HG03095 (cell line): ENCODE measurements at regions not wholly inside any gene's neighbourhood (a gene's known extent, or its start where the extent isn't known, plus 50 kb on each side); places are given as distances from the start of the nearest gene placed in this dataset.
"Not testable (repeated sequence)": the region's sequence is repeated elsewhere in the genome, so short reads cannot be mapped to it uniquely, and the experiment has no call there.

Experiments used
- ATAC-seq: cut with Tn5 transposase; IDR thresholded peaks from one replicate; pipeline ENCODE4 v1.9.1; 2021; ENCODE audit warnings: moderate library complexity; ENCODE audit not compliant: unreplicated experiment

DNA sequence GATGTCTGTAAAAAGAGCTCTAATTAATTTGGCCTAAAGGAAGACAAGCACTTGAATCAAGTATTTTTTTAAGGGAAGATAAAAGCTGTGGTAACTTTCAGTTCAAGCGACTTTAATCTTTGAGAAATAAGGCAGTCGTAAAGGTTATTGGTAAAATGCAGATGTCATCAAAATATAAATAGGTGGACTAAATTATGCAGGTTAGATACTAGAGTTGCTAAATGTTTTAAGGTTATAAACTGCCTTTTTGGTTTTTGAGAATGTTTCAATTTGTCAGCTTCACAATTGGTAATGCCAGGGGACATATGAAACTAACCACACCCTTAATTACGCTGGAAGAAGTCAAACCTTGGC, 159.5 kb upstream of the OLIG3 start:
- no peak for ATAC-seq

DNA sequence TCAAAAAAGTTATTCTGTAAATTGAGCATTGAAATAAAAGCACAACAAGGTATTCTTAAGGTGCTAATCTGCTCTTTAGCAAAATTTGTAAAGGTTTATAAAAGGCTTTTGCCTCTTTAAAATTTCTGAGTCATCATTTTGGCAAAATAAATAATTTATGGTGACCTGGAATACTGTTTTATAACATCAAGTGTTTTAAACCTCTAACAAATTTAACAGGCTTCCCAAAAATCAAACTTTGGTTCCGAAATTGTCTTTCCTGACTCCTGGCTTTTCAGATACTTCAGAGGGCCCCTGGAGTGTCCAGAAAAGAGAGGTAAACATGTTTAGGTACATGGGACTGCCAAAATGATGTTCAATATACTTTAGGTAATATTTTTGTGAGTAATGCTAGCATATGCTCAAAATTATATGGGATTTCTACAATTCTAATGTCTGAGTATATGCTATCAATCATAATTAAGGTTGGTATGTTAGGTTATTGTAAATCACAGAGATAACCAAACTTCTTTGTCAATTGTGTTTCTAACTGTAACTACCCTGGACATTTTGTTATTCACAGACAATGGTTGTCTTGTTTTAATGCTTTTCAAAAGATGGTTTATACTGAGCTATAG, 160.3 kb upstream of the OLIG3 start:
- no peak for ATAC-seq

DNA sequence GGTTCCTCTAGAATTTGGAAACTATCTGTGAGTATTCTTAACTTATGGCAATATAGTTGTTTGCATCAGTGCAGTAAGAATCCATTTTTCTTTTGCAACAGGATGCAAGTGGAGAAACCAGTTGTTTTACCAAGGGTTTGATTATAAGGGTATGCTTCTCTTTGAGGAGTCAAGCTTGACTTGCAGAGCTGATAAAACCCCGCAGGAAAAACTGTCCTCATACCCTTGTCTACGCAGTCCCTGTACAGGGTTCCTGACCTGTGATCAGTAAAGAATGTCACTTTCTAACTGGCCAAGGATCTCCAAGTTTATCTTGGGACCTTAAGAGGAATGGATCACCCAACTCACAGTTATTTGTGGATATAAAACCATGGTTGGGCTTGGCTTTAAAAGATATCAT, 161.1 kb upstream of the OLIG3 start:
- ATAC-seq: no peak

DNA sequence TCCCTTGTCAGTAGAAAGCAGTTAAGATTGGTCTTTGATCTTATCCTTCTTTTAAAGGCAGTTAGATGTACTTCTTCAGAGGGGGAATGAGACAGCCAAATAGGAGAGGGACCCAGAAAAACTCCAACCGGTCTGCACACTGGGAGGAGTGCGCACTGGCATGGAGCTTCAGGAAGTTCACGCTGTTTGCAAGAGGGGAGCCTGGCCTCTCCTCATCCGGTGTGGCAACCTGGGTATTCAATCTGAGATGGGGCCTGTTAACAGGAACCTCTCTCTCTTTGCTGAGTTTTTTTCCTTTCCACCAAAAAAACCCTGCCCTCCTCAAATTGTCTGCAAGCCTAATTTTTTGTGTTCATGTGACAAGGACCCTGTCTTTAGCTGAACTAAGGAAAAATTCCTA, 162.5 kb upstream of the OLIG3 start:
- no peak for ATAC-seq

DNA sequence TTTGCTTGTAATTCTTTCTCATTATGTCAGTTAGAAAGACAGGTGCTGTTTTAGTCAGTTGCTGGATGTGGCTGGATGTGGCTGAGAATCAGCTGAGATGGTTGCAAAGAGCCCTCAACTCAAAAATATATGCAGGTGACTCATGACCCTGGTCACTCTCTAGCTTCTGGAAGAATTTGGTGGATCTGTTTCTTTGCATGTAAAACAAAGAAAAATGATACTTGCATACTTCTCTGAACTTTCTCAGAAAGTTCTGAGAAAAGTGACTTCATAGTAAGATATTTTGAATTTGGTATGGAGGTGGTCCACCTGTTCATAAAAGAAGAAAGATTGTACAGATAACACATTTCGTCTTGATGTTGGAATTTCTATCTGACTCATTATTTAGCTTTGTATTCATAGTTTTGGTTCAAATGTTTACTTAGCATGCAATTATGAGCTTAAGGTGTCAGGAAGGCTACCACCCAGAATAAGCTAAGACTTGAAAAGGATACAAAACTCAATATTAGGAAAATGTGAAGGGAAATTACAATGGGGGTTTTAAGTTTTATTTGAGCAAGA, 163.2 kb upstream of the OLIG3 start:
- no peak for ATAC-seq

DNA sequence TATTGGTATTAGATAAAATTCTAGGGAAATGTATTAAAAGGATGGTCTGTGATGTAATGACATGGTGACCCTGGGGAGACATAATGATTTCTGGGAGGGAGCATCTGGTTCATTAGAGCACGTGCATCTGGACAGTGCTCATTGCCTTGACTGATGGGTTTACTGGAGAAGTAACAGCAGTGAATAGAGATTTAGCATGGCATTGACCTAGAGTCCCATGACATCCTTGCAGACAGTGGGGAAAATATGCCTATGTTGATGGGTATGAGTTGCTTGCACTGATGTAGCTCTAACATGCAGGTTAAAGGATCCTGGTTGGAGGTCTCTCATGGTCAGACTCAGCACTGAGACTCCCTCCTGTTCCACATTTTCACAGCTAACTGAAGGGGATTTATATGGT, 164.1 kb upstream of the OLIG3 start:
- no peak for ATAC-seq

DNA sequence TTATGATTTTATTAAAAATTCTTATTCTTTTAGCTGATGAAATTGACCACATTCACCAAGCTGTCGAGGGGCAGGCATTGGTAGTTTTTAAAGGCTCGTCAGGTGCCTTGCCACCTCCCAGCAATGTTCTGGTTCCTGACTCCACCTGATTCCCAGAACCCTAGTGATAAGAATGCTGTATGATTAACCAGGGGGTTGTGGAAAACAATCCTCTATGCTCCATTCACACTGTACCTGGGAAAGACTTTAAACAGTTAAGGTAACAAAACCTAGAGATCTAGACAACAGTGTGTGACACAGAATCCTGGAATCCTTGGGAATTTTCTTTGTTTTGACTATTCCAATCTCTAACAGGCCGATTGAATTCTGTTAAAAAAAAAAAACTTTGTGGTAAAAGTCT, 165.7 kb upstream of the OLIG3 start:
- ATAC-seq: no peak

DNA sequence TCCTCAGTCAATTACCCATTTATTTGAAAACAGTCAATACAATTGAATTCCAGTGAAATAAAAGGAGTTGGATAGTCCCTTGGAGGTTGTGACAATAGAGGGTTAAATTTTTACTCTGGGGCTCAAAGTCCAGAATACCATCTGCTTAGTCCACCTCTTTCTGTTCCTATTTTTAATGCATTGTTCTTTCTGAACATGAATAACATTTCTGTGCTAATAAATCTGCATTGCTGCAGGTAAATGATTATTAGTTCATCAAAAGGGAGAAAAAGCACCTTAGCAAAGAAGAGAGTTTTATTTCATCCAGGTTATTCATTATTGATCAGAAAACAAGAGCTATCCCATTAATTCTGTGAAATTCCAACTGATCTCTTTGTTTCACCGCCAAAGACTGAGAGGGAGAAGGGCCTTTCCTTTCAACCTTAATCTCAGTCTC, 166.1 kb upstream of the OLIG3 start:
- ATAC-seq: no peak

DNA sequence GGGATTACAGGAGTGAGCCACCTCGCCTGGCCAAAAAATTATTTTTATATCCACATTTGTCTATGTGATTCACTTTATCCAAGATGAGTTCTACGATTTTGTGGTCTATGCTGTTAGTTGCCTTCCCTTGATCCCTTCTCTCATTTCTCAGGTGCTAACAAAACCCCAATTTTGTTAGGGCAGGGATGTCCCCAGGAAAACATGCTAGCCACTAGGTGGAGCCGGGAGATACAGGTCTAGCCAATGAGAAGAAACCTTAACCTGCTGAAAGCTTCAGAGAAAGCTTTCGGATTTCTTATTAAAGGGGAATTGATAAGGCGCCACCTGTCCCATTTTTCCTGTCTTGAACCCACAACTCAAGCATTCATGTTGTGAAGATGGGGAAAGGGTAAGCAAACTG, 167.4 kb upstream of the OLIG3 start:
- ATAC-seq: no peak

DNA sequence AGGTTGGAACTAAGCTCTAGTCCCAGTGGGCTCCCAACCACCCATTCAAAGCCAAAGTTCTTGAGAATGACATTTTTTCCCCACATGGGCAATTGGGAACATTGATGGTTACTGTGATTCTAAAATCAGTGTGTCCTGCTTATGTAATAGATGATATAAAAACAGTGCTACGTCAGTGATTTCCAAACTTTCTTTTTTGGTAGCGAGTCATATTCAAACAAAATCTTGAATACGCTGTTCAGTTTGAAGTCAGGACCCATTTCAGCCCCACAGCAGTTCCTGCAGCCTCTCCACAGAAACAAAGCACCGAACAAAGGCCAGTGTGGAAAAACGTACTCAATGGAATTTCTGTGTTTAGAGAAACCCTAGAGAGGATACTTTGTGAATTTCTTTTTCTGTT, 170.0 kb upstream of the OLIG3 start:
- no peak for ATAC-seq

DNA sequence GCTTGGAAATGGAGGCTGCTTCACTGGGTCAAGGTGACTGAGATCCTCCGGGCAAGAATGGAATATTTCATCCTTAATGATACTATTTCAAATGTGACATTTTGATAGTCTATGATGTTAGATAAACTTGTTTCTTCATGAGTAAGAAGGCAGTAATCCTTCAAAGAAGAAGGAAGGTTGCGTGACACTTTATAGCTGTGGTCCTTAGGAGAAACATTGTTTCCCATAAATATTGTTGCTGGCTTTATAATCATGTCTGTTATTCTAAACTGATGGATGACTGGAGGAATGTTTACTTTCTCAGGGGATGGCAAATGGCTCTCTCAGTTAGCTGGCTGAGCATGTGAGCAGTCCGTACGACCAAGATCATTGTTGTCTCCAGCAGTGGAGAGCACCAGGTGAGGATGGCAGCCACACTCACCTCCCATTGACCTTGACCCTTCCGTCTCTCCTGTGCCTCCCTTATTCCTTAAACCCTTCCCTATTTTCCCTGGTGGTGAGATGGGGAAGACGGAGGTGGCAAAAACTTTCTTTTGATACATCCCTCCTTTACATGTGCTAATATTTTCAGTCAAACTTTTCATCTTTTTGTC, 171.2 kb upstream of the OLIG3 start:
- no peak for ATAC-seq

DNA sequence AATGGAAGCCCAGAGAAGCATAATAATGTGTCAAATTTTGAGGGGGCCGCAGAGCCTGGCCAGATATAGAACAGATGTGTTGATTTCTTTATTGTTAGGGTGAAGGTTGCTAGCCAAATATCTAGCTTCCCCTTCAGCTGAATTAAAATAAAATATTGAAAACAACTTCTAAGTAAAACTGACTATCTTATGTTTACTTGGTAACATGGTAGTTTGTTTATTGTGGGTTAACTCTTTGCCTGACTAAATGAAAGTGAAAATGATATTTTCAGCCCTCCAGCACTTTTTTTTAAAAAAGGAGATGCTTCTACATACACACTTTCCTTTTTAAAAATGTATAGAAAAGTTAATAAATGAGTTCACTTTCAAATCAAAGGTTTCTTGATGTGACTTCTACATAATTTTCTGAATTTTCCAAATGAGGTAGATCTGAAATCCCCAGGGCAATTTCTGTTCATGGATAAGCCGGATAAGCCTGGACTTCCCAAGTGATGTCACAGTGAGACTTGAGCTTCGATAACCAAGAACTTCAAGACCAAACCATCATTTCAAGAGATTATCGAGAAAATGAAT, 172.1 kb upstream of the OLIG3 start:
- no peak for ATAC-seq

DNA sequence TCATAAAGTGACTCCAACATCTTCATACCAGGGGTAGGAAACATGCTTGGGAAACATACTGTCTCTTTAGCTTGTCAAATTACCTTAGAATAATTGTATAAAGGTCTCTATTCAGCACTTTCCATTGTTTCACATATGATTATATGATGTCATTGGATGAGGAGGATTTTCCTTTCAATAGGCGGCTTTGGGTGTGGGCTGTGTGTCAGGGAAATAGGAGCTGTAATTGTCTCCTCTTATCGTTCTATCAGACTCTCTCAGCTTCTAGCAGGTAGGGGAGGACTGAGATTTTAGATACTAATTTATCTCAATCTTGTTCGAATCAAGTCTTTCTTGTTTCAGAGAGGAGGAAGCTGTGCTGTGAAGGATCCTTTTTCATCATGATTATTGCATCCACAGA, 179.4 kb upstream of the OLIG3 start:
- ATAC-seq: no peak

DNA sequence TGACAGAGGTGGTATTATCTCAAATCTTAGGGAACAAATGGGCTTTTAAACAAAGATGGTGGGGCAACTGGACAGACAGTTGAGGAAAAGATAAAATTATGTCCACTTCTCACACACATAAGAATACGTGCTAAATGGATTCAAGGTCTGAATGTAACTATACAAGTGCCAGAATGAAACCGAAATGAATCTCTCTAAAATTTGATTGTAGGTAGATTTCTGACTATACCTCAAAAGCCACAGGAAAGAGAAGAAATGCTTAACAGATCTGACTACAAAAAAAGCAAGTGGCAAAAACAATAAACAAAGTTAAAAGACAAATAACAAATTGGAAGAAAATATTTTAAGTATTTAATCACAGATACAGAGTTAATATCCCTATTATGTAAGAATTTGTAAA, 182.7 kb upstream of the OLIG3 start:
- ATAC-seq: peak; percentile 58

DNA sequence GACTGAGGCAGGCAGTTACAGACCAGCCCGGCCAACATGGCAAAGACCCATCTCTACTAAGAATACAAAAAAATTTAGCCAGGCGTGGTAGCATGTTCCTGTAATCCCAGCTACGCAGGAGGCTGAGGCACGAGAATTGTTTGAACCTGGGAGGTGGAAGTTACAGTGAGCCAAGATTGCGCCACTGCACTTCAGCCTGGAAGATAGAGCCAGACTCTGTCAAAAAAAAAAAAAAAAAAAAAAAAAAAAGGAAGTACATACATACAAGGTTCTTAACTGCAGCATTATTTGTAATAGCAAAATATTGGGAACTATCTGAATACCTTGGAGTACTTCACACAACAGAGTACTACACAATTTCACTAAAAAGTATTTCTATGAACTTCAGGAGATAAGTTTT, 183.5 kb upstream of the OLIG3 start:
- ATAC-seq: no peak

DNA sequence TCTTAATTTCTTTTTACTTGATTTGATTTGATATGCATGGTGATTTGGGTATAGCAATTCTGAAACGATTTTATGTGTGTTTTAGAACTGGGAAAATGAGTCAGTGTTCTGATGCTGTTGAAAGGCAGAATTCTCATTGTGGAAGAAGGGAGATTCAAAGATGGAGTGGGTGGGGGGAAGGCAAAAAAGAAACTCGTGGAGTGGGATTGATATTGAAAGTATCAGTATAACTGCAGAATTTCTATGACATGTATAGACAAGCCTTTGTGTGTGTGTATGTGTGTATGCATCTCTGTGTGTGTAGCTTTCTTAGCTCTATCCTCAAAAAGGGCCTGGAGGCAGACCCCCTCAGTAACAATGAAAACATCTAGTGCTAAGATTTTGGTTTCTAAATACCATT, 184.3 kb upstream of the OLIG3 start:
- ATAC-seq: no peak

DNA sequence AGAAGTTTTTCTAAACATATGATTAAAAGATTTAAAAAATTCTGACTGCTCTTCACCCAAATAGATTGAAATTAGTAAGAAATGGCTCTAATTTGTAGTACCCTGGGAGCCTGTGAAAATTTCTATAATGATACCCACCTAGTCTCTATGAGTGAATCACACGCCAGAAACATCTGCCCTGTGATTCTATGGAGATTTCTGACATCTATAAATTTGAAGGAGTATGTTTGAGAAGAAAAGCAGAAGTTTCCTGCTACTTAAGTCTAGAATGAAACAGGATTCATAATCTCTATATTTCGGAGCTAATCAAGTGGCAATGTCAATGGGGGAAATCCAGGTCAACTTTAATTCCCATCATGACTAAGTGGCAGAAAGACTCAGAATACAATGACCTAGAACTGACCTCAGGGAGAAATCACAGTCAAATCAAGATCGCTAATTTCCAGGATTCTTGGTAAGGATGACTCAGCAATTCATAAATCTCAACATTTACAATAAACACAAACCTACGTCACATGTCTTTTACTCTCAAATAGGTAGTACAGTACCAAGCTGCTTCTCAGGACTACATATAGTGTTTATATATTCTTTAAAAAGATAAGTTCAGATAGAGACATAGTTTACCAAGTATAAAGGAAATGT, 186.2 kb upstream of the TNFAIP3 start:
- ATAC-seq: no peak

DNA sequence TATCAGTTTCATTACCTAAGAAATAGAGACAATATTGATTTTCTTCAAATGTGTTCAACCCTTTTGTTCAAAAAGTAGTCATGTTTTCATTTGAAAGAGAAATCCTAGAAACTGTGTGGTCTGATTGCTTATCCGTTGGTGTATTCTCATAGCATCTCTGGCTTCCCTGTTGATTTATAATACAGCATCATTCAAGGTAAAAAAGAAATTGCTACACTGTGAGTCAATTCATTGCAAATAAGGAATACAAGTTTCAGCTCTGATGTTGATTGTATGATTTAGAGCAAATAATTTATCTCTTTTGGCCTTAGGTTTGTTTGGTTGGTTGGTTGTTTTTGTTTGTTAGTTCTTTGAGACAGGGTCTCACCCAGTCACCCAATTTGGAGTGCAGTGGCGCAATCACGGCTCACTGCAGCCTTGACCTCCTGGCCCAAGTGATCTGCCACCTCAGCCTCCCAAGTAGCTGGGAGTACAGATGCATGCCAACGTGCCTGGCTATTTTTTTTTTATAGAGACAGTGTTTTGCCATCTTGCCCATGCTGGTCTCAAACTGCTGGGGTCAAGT, 185.5 kb upstream of the TNFAIP3 start:
- ATAC-seq: no peak

DNA sequence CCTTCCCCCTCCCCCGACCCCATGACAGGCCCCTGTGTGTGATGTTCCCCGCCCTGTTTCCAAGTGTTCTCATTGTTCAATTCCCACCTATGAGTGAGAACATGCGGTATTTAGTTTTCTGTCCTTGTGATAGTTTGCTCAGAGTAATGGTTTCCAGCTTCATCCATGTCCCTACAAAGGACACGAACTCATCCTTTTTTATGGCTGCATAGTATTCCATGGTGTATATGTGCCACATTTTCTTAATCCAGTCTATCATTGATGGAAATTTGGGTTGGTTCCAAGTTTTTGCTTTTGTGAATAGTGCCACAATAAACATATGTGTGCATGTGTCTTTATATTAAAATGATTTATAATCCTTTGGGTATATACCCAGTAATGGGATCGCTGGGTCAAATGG, 184.4 kb upstream of the TNFAIP3 start:
- ATAC-seq: not testable (repeated sequence)

DNA sequence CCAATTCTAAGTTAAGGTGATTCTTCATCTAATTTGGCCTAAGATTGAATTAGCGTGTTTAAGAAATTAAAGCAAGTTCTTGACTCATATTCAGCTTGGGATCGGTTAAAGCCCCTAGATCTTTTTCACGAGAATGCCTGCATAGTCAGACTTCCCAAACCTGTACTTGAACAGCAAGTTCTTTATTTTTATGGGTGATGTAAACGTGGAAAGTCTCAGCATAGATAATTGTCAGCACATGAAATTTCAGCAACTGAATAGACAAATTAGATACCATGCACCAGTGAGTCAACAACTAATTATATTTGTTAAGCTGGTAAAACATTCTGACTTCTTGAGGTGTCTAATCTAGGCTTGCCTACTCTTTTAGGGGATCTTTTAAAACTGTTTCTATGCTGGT, 183.1 kb upstream of the TNFAIP3 start:
- no peak for ATAC-seq

DNA sequence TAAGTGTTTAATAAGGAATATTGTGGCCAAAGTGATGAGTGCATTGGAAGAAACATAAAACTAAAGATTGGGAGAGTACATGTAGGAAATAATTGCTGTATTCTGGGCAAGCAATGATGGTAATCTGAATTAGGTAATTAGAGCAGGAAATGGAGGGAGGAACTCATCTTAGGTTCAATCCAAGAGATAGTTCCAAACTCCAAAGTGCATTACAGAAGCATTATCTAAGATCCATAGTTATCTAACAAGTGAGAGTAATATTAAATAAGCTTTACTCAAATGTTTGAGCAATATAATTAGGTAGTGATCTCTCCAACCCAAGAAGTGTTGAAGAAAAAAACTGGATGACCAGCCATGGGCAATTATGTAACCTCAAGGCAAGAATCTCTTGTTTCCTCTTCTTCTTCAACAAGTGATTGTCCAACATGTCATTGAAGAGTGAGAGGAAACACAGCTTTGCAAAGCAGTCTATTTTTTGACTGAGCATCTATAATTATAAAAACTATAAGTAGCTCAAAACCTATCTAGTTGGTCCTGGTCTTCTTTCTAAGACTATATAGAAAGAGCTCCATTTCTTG, 181.2 kb upstream of the TNFAIP3 start:
- no peak for ATAC-seq

DNA sequence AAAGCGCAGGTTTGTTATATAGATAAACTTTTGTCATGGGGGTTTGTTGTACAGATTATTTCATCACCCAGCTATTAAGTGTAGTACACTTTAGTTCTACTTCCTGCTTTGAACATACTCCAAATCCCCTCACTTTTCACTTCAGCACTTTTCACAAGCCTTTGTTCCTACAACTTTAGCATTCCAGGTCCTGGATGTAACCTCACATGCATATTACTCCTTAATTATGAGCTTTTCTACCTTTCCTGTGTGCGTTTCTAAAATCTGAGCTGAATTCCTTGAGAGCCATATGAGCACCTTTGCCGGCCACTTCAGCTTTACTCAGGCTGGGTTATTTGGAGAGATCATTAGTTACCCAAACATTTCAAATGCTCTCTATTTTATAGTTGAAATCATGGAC, 179.2 kb upstream of the TNFAIP3 start:
- no peak for ATAC-seq
